ENCODE measurements at regions not wholly inside any gene's neighbourhood (a gene's known extent, or its start where the extent isn't known, plus 50 kb on each side); places are given as distances from the start of the nearest gene placed in this dataset.
"Not testable (repeated sequence)": the region's sequence is repeated elsewhere in the genome, so short reads cannot be mapped to it uniquely, and the experiment has no call there.

DNA sequence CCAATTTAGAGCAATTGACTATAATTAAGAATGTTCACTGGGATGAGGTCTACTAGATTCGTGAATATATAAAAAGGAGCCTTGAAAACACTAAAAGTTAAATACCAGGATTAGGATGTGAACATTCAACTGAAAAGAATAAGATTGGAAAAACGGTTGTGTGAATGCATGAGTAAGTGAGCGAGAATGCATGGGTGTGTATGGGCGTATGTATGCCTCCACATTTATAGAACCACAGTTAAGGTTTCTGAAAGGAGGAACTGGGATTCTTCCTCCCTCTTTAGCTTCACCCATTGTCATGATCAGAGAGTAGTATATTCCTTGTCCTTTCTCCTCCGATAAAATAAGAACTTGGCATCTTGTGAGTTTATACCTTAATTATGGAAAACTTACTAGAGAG lies 151.1 kb upstream of the UBE2E3 start:
- no peak for DNase-seq

DNA sequence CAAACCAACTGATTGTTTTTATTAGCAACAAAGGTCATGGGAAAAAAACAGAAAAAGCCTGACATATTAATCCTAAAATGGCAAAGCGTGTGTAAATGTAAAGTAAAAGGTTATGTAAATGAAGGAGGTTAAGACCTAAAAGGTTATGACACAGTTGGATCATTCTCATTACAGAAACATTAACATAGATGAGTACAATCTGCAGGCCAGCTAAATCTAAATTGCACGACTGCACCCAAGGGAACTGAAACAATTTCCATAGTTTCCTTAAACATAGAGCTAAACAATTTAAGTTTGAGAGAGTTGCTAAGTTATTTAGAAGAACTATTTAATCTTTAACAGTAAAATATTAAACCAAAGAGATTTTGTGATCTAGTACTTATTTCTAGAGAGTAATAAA lies 151.6 kb upstream of the UBE2E3 start:
- DNase-seq = no peak

DNA sequence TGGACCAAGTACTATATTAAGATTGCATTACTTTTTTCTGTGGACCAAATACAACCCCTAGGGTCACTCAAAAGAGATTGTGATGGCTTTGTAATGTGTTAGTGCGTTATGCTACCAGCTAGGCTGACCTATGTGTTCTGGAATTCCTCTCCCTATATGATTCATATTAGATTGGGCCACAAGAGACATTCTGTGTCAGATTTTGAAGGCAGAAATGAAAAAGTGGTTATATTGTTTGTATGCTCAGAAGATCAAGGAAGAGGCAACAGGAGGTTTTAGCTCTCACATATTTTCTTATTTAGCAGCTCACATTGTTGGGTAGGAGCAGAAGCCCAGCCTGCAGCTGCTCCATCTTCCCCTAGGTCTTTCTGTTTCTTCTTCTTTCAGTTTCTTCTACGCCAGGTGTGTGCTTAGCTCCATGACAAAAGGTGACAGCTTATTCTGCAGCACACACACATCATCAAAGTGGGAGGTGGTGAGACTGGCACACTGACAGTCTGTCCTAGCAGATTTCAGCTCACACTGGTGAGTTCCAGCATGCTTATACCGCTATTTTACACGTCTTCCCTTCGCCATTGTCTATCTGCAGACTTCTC lies 156.8 kb upstream of the UBE2E3 start:
- peak in 1 of 3 experiments; percentile 4 for DNase-seq

DNA sequence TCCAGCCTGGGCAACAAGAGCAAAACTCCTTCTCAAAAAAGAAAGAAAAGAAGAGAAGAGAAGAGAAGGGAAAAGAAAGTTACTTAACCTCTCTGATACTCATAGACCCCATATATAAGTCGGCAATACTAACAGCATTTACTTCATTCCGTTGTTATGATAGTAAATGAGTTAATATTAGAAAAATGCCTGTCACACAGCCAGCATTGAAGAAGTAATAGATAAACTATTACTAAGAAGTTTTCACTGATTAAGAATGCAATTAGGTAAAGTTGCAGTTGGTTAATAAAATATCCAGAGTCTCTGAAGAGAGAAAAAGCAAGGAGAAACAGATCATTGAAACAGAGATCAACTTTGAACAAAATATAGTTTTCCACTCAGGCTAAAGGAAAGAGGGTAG lies 161.3 kb upstream of the UBE2E3 start:
- DNase-seq = no peak

DNA sequence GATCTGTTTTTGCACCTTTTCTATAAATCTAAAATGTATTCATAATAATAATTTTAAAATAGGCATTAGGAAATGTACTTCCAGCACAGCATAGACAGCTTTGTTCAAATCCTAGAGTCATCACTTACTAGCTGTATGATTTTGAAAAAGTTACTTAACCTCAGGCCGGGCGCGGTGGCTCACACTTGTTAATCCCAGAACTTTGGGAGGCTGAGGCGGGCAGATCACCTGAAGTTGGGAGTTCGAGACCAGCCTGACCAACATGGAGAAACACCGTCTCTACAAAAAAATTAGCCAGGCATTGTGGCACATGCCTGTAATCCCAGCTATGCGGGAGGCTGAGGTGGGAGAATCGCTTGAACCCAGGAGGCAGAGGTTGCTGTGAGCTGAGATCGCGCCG lies 161.7 kb upstream of the UBE2E3 start:
- DNase-seq = not testable (repeated sequence)

DNA sequence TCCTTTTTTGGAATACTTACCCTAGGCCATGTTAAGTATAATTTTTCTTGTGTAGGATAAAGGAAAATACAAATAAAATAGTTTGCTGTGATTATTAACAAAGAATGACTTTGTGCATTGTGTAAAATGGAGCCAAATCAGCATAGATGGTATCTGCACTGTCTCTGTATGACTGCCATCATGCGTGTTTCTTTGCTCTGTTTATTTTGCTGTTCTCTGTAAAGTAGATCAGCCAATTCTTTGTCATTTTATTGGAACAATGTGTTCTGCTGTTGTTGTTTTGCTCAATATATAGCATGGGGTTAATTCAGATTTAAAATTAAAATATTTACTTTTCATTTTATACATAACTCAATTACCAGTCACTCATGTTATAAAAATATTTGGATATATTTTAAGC lies 181.3 kb upstream of the UBE2E3 start:
- no peak for DNase-seq

DNA sequence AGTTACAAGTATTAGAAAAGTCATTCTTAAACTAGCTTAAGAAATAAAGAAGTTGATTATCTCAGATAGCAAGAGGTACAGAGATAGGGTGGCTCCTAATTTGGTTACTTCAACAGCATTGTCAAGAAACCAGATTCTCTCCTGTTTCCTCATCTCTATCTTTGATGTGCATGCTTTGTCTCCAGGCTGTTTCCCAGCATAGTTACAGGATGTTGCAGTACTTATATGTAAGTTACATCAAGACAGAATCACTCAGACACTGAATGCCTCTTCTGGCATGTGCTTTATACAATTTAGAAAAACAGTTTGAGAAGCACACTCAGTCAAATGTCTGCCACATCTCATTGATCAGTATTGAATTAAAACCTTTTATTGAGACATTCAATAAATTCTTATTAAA lies 189.5 kb upstream of the UBE2E3 start:
- no peak for DNase-seq

DNA sequence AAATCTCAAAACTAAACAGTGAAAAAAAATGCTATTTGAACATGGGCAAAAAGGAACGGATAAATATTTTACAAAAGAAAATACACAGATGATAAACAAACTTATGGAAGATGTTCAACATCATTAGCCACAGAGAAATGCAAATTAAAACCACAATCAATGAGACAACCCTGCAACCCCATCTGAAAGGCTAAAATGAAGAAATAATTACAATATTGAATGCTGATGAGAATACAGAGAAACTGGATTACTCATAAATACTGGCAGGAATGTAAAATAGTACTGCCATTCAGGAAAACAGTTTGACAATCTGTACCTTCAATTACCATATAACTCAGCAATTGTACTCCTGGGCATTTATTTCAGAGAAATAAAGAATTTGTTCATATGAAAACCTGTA lies 193.1 kb upstream of the UBE2E3 start:
- DNase-seq = no peak

DNA sequence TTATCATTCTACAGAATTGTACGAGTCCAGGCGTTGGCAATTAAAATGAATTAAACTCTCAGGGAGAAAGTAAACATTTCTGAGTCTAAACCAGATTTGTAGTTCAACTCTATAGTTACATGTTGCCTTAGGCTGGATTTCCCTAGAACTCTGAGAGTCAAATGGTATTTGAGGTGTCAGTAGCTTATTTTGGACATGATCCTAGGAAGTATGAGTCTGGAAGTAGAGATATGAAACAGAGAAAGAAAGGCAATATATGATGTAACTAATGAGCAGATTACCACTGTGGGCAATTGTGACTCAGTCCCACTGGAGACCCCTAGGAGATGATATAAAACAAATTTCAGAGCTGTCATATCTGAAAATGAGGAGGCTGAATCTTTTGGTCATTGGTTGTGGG lies 199.1 kb upstream of the UBE2E3 start:
- peak in 2 of 3 experiments; percentile 22 to 68 for DNase-seq

DNA sequence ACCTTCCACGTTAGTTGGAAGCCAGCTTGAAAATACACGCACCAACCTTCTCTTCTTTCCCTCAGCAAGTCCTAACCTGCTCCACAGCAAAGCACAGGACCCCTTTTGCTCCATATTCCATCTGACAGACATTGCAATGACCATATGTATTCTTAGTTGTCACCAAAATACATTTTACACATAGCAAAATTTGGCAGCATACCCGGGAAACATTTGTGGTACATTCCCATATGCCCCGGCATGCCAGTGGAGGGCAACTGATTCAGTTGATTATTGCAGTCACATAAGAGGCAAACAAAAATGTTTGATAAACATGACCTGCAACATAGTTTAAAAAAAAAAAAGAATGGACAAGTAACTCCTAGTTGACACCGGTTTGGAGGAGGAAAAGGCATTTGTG lies 202.1 kb upstream of the UBE2E3 start:
- no peak for DNase-seq

DNA sequence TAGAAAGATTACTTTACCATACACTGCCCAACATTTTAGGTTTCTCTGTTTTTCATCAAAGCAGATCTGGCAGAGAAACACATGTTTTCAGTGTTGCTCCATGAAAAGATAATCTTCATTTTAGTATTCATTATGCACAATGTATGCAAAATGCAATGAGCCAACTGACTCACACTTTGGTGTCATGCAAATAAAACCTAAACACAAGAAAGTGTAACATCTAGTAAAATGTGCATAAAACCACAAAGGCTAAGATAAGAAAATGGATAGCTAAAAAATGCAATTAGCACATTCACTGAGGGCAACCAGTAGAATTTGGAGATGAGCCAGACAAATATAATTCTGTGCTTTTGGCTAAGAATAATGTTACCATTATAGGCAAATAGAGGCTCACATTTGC lies 203.5 kb upstream of the UBE2E3 start:
- no peak for DNase-seq

DNA sequence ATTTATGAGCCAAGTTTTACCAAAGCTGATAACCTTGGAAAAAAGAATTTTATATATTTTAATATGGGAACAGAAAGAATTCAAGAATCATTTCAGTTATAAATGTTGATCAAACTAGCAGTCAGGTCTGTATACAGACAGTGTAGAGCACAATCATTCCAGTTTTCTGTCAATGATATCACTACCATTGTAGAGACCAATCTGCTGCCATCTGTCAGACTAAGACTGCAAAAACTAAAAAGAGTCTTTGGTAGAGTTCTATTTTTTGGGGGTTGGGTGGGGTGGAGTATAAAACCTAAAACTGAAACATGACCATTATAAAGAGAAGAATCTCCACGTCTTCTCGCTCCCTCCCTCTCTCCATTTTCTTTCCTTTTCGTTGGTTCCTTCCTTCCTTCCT lies 204.7 kb upstream of the UBE2E3 start:
- DNase-seq = no peak

DNA sequence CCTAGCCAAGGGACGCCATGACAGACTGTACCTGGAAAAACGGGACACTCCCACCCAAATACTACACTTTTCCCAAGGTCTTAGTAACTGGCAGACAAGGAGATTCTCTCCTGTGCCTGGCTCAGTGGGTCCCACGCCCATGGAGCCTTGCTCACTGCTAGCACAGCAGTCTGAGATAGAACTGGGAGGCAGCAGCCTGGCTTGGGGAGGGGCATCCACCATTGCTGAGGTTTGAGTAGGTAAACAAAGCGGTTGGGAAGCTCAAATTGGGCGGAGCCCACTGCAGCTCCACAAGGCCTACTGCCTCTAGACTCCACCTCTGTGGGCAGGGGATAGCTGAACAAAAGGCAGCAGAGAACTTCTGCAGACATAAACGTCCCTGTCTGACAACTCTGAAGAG lies 215.1 kb upstream of the UBE2E3 start:
- DNase-seq = not testable (repeated sequence)

DNA sequence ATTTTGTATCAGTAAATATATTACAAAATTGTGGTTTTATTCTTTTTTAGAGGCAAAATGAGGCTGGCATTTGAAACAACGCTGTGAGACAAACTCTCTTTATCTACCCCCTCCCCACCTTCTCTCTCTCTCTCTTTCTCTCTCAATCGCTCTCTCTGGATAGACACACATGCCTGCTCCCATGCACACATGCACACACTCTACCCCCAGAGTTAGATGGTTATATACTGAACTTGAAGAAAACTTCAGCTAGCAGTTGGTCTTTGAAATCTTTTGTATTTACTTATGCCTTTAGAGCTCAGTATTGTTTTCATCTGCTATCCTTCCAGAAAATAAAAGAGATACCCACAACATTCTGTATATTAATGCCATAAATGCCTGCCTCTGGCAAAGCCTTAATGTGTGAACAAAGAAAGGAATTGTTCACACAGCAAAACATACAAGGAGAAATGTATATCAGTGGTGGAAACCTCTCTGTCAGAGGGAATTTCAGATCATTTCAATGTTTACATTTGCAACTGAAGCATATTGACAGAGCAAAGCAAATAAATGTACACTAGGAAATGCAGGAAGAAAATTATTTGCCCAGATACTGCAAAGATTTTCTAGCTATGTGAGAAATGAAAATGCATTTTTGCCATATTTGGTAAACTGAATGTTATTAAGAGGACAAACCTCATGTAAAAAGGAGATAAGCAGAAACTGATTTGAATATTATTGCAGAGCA lies 217.0 kb upstream of the UBE2E3 start:
- DNase-seq = peak in 2 of 3 experiments; percentile 46 to 78

DNA sequence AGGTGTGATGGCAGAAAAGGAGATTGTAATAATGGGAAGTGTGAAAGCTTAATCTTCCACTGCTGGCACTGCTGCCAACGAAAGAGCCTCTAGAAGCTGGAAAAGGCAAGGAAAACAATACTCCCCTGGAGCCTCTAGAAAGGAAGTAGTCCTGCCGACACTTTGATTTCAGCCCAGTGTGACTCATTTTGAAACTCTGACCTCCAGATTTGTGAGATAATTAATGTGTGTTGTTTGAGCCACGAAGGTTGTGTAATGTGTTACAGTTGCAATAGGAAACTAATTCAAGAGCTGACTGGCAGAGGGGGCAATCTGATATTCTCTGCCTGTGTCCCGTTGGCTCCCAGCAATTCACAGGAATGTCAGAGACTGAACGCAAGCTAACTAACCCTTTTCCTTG lies 219.2 kb upstream of the UBE2E3 start:
- DNase-seq = no peak

DNA sequence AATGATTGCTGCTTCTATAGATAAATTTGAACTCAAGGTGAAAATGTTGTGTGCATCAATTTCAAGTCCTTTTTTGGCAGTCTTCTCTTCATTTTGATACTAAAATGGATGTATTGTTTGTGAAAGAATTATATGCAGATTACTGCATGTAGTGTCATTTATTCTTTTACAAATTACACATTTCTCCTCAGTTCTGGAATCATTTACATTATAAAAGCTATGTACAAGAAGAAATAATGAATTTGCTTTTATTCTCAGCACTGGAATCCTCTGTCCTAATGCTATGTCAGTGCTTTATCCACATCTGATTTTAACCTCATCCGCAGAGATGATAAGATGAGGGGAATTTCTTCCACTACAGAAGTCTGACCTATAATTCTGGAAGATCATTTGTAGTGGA lies 220.8 kb upstream of the UBE2E3 start:
- DNase-seq = no peak

DNA sequence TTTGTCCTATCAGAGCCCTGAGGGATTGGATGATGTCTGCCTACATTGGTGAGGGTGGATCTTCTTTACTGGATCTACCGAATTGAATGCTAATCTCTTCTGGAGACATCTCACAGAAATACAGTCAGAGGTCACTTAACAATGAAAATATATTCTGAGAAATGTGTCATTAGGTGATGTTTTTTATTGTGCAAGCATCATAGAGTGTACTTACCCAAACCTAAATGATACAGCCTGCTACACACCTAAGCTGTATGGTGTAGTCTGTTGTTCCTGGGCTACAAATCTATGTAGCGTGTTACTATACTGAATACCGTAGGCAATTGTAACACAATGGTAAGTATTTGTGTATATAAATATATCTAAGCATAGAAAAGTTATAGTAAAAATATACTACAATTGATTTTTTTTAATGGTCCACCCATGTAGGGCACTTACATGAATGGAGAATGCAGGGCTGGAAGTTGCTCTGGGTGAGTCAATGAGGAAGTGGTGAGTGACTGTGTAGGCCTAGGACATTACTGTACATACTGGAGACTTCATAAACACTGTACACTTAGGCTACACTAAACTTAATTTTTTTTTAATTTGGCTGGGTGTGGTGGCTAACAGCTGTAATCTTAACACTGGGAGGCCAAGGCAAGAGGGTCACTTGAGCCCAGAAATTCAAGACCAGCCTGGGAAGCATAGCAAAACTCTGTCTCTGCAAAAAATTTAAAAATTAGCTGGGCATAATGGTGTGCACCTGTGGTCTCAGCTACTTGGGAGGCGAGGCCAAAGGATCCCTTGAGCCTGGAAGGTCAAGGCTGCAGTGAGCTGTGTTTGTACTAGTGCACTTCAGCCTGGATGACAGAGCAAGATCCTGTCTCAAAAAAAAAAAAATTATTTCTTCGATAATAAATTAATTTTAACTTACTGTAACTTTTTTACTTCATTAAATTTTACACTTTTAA lies 226.3 kb upstream of the UBE2E3 start:
- no peak for DNase-seq

DNA sequence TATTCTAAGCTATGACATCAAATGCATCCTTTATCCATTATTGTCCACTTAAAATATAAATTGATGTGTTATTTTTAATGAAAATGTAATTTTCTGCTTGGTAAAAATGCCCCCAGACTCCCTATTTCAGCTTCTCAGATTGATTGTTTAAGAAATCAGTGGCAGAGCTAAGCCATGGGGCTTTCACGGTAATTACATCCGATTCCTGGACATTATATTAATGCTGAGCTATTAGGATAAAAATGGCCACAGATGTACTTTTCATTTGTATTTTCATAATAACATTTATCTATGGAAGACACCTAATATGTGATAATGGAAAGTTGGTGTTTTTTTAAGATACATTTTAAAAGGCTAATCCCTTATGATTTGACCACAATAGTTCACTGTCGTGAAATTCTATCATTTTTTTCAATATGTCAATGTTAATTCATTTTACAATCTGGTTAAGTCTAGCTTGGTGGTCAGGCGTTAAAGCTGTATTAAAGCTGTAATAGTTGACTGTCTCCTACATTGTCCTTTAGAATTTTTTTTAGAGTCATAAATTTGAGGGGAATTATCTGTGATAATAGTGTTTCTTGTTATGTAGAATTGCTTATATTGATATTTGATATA lies 229.0 kb upstream of the UBE2E3 start:
- no peak for DNase-seq

DNA sequence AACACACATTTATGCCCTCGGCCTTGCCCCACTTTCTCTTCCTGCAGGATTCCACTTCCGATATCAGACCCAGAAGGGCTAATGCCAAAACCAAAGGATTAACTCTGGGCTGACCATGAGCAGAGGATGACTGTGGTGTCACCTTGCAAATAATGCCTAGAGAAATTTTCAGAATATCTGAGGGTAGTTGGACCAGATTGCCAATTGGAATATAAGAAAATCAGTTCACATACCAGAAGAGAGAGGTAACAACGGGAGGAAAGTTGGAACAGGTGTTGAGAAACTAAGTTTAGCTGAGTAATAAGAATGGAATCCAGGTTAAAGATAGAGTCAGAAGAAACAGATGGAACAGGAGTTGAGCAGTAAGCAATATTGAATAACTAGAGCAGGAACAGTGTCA lies 232.7 kb upstream of the UBE2E3 start:
- no peak for DNase-seq

DNA sequence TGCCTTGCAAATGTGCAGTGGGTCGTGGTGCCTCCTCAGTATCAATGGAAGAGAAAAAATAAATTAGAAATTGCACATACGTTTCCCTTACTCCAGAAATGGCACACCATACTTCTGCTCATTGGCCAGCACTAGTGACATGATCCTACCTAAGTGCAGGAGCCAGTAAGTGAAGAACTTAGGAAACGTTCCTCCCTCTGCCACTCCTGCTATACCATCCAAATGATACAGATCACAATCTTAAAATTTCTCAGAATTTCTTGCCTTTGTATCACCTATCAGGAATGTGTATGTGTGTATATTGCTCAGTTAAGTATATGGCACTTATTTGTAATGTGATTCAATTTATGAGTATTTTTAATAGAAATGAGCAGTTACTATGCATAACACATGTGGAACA lies 237.0 kb upstream of the UBE2E3 start:
- DNase-seq = no peak

DNA sequence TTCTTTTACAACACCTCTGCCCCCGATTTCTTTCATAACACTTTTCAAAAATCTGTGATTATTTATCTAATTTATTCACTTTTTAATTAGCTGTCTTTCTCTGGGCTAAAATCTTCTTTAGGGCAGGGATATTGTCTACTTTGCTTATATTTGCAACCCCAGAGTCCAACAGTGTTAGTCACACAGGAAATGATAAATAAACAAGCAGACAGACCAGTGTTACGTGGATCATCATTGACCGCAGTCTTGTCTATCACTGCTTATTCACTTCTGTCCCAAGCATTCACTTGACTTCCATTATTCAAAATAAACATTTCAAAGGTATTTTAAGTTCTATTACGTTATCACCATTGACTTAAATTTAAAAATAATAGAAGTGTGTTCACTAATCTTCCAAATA lies 237.6 kb upstream of the UBE2E3 start:
- no peak for DNase-seq

DNA sequence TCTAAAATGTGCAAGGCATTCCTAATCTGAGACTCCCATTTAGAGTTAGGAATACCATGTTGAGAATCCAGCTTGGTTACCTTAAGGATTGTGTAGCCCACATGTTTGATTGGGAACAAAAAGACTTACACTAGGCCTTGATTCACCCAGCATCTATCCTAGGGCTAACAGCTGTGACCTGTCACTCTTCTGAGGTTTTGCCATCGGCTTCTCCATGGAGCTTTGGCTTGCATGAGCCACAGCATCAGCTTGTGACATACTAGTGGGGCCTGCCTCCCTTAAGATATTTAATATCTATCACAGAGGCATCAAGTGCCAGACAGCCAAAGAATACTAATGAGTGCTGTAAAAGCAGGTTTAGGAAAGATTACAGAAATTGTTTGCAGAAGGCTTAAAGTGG lies 241.3 kb upstream of the UBE2E3 start:
- peak in 1 of 3 experiments; percentile 21 for DNase-seq

DNA sequence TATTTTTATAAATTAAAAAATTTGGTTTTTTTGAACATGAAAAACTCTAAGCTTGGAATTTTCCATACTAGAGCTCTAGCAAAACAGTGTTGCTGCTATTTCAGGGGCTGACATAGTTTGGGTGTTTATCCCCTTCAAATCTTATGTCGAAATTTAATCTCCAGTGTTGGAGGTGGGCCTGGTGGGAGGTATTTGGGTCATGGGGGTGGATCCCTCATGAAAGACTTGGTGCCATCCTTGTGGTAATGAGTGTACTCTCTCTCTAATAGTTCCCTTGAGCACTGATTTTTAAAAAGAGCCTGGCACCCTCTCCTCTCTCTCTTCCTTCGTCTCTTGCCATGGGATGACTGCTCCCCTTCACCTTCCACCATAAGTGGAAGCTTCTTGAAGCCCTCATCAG lies 244.6 kb upstream of the UBE2E3 start:
- DNase-seq = no peak
